ENCODE measurements at regions not wholly inside any gene's neighbourhood (a gene's known extent, or its start where the extent isn't known, plus 50 kb on each side); places are given as distances from the start of the nearest gene placed in this dataset.

DNA sequence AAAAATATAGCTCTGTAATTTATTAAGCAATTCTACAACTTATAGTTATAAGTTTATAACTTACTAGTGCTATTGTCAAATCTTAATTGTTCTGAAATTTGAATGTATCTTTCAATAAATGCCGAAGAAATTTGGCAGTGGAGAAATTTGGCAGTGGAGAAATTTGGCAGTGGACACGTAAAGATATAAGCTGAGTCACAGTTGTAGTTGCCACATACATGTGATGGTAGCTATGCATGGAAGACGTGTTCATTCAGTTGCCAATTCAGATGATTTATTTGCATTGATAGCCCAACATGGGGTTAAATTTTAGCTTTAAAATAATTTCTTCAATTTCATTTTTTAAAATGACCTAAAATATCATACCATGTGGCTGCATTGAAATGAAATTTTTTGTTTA, 127.8 kb upstream of the NR4A3 start:
- POLR2A ChIA-PET: no interaction called here
- no peak for ATAC-seq (ENCODE audit: poor library complexity)
- CTCF ChIA-PET: interaction anchor here (1.2 kb wide), 1 partner anchor 15 kb away, joined by 3 read pairs; no protein-coding TSS in a partner anchor

DNA sequence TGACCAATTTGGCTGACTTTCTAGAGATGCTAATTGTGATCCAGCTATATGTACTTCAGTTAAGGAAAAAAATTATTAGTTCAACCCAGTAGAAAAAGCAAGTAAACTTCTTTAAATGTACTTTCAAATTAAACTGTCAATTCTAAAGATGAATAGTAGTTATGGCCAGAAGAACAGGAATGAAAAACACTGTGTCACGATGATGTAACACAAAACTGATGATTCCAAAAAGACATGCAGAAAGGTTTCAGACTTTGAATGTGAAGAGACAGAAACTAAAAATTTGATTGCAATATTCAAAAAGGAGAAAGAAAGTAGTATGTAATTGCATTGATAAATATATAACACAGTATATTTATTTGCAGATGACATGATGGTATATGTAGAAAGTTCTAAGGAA, 127.3 kb upstream of the NR4A3 start:
- DNase-seq (no peak), ATAC-seq (ENCODE audit: poor library complexity) (no peak)
- Mint-ChIP-seq H3K4me3 (no peak overlapping the region), H3K27me3 (peaks cover 6% of the 10 kb centered on the region), H3K9me3 (no peaks in the 10 kb centered on the region), H3K4me1 (ENCODE audit: low read depth) (no peaks in the 10 kb centered on the region), H3K27ac (no peak overlapping the region), H3K36me3 (ENCODE audit: low read depth) (no peaks in the 10 kb centered on the region)
- CTCF ChIA-PET: interaction anchor here (1.2 kb wide), 1 partner anchor 14 kb away, joined by 3 read pairs; no protein-coding TSS in a partner anchor
- no peak overlapping the region for H3K27ac ChIP-seq (ENCODE audit: low read depth in 1 of 2, low read length in 2 of 2)
- TF ChIP-seq, protein P1, sequence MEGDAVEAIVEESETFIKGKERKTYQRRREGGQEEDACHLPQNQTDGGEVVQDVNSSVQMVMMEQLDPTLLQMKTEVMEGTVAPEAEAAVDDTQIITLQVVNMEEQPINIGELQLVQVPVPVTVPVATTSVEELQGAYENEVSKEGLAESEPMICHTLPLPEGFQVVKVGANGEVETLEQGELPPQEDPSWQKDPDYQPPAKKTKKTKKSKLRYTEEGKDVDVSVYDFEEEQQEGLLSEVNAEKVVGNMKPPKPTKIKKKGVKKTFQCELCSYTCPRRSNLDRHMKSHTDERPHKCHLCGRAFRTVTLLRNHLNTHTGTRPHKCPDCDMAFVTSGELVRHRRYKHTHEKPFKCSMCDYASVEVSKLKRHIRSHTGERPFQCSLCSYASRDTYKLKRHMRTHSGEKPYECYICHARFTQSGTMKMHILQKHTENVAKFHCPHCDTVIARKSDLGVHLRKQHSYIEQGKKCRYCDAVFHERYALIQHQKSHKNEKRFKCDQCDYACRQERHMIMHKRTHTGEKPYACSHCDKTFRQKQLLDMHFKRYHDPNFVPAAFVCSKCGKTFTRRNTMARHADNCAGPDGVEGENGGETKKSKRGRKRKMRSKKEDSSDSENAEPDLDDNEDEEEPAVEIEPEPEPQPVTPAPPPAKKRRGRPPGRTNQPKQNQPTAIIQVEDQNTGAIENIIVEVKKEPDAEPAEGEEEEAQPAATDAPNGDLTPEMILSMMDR (IDR thresholded peaks at IDR 0.05): no peak
- no peaks in the 10 kb centered on the region for H3K9me3 ChIP-seq (ENCODE audit: control insufficient read depth in 1 of 2, insufficient read depth in 1 of 2, low read length in 2 of 2)
- H3K27me3 ChIP-seq (ENCODE audit: control insufficient read depth in 1 of 2, insufficient read depth in 2 of 2, low read length in 2 of 2): no peaks in the 10 kb centered on the region
- intact Hi-C loops (cut with DNase I, micrococcal nuclease): no loop called here
- POLR2A ChIA-PET: no interaction called here
- H3K36me3 ChIP-seq (ENCODE audit: insufficient read depth, low read length): no peaks in the 10 kb centered on the region
- H3K4me1 ChIP-seq (ENCODE audit: insufficient read depth, low read length): no peaks in the 10 kb centered on the region
- no peak overlapping the region for H3K4me3 ChIP-seq (ENCODE audit: low read length)

More for the DNA sequence above, 127.8 kb upstream of the NR4A3 start:
- TF ChIP-seq, protein P1 (IDR thresholded peaks at IDR 0.05): no peak
- Histone ChIP-seq H3K4me3 (ENCODE audit: low read length) (no peak overlapping the region), H3K9me3 (ENCODE audit: control insufficient read depth in 1 of 2, insufficient read depth in 1 of 2, low read length in 2 of 2) (no peaks in the 10 kb centered on the region), H3K4me1 (ENCODE audit: insufficient read depth, low read length) (no peaks in the 10 kb centered on the region), H3K27ac (ENCODE audit: low read depth in 1 of 2, low read length in 2 of 2) (no peak overlapping the region), H3K36me3 (ENCODE audit: insufficient read depth, low read length) (no peaks in the 10 kb centered on the region), H3K27me3 (ENCODE audit: control insufficient read depth in 1 of 2, insufficient read depth in 2 of 2, low read length in 2 of 2) (no peaks in the 10 kb centered on the region)
- H3K4me3 Mint-ChIP-seq: no peak overlapping the region
- H3K36me3 Mint-ChIP-seq (ENCODE audit: low read depth): no peaks in the 10 kb centered on the region
- peaks cover 6% of the 10 kb centered on the region for H3K27me3 Mint-ChIP-seq
- intact Hi-C loops (cut with DNase I, micrococcal nuclease): no loop called here
- H3K9me3 Mint-ChIP-seq: no peaks in the 10 kb centered on the region
- H3K27ac Mint-ChIP-seq: no peak overlapping the region
- DNase-seq: no peak
- H3K4me1 Mint-ChIP-seq (ENCODE audit: low read depth): no peaks in the 10 kb centered on the region

DNA sequence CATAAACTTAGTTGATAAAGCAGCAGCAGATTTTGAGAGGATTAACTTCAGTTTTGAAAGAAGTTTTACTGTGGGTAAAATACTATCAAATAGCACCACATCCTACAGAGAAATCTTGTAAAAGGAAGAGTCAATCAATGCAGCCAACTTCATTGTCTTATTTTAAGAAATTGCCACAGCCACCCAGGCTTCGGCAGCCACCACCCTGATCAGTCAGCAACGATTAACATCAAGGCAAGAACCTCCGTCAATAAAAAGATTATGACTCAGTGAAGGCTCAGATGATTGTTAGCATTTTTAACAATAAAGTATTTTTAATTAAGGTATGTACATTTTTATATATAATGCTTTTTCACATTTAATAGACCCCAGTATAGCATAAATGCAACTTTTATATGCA, 122.3 kb upstream of the NR4A3 start:
- Mint-ChIP-seq H3K27me3 (peaks cover 7% of the 10 kb centered on the region), H3K36me3 (ENCODE audit: low read depth) (no peaks in the 10 kb centered on the region), H3K9me3 (no peaks in the 10 kb centered on the region), H3K4me3 (no peak overlapping the region), H3K4me1 (ENCODE audit: low read depth) (no peaks in the 10 kb centered on the region), H3K27ac (no peak overlapping the region)
- DNase-seq (no peak), ATAC-seq (ENCODE audit: poor library complexity) (no peak)
- Histone ChIP-seq H3K27me3 (ENCODE audit: control insufficient read depth in 1 of 2, insufficient read depth in 2 of 2, low read length in 2 of 2) (peaks cover 0 to 5% of the 10 kb centered on the region in 2 experiments), H3K27ac (ENCODE audit: low read depth in 1 of 2, low read length in 2 of 2) (no peak overlapping the region), H3K4me1 (ENCODE audit: insufficient read depth, low read length) (no peaks in the 10 kb centered on the region), H3K4me3 (ENCODE audit: low read length) (no peak overlapping the region), H3K36me3 (ENCODE audit: insufficient read depth, low read length) (no peaks in the 10 kb centered on the region), H3K9me3 (ENCODE audit: control insufficient read depth in 1 of 2, insufficient read depth in 1 of 2, low read length in 2 of 2) (no peaks in the 10 kb centered on the region)
- TF ChIP-seq, protein P1 (IDR thresholded peaks at IDR 0.05): no peak
- ChIA-PET POLR2A (no interaction called here), CTCF (no interaction called here)
- intact Hi-C loops (cut with DNase I, micrococcal nuclease): no loop called here

Data from CD4-positive, alpha-beta T cell (primary cell).